RWPE2 (cell line): ENCODE measurements at regions not wholly inside any gene's neighbourhood (a gene's known extent, or its start where the extent isn't known, plus 50 kb on each side); places are given as distances from the start of the nearest gene placed in this dataset.

Source experiments
- ATAC-seq: fragments of 200-7000 bp; cut with Tn5 transposase; 3 replicates; pipeline ENCODE4 v1.9.1; 2021; ENCODE audit warnings: low read depth
- DNase-seq: peaks from one replicate; pipeline ENCODE4 v3.0.0-alpha.2; 2020; ENCODE audit warnings: low spot score
- H3K27ac ChIP-seq: fragments of 450-650 bp; 2 replicates; pipeline ENCODE4 v1.5.1; 2017; ENCODE audit warnings: mild to moderate bottlenecking; ENCODE audit not compliant: poor library complexity, severe bottlenecking
- H3K27me3 ChIP-seq: fragments of 250-450 bp; sonication (Bioruptor Pico); 2 replicates; pipeline ENCODE4 v1.5.1; 2021; ENCODE audit warnings: mild to moderate bottlenecking, moderate library complexity; ENCODE audit not compliant: insufficient read depth, poor library complexity, severe bottlenecking
- H3K36me3 ChIP-seq: fragments of 250-450 bp; sonication (Bioruptor Pico); 2 replicates; pipeline ENCODE4 v1.5.1; 2020; ENCODE audit warnings: low read depth, mild to moderate bottlenecking, moderate library complexity
- H3K4me1 ChIP-seq: fragments of 250-450 bp; sonication (Bioruptor Pico); 2 replicates; pipeline ENCODE4 v1.5.1; 2021; ENCODE audit warnings: mild to moderate bottlenecking, moderate library complexity; ENCODE audit not compliant: insufficient read depth, poor library complexity, severe bottlenecking
- H3K4me3 ChIP-seq: fragments of 250-450 bp; sonication (Bioruptor Pico); 2 replicates; pipeline ENCODE4 v1.5.1; 2021; ENCODE audit warnings: mild to moderate bottlenecking, moderate library complexity; ENCODE audit not compliant: severe bottlenecking
- H3K9me3 ChIP-seq: fragments of 250-450 bp; sonication (Bioruptor Pico); 2 replicates; pipeline ENCODE4 v1.5.1; 2021; ENCODE audit warnings: mild to moderate bottlenecking, moderate library complexity; ENCODE audit not compliant: severe bottlenecking
- TF ChIP-seq, protein P1 (sequence below): fragments of 450-650 bp; IDR thresholded peaks from one replicate; pipeline ENCODE4 v1.5.1; 2017; ENCODE audit warnings: mild to moderate bottlenecking, moderate library complexity; ENCODE audit not compliant: poor library complexity, severe bottlenecking

- ATAC-seq: no peak; the same call in 2 of the 3 replicates
- H3K9me3 ChIP-seq: no peaks in the 10 kb centered on the region
- no peak overlapping the region for H3K27ac ChIP-seq
- peaks cover 3% of the 10 kb centered on the region for H3K27me3 ChIP-seq
- TF ChIP-seq, protein P1, sequence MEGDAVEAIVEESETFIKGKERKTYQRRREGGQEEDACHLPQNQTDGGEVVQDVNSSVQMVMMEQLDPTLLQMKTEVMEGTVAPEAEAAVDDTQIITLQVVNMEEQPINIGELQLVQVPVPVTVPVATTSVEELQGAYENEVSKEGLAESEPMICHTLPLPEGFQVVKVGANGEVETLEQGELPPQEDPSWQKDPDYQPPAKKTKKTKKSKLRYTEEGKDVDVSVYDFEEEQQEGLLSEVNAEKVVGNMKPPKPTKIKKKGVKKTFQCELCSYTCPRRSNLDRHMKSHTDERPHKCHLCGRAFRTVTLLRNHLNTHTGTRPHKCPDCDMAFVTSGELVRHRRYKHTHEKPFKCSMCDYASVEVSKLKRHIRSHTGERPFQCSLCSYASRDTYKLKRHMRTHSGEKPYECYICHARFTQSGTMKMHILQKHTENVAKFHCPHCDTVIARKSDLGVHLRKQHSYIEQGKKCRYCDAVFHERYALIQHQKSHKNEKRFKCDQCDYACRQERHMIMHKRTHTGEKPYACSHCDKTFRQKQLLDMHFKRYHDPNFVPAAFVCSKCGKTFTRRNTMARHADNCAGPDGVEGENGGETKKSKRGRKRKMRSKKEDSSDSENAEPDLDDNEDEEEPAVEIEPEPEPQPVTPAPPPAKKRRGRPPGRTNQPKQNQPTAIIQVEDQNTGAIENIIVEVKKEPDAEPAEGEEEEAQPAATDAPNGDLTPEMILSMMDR: no peak
- no peak overlapping the region for H3K4me3 ChIP-seq
- H3K36me3 ChIP-seq: no peaks in the 10 kb centered on the region
- DNase-seq: no peak
- H3K4me1 ChIP-seq: no peaks in the 10 kb centered on the region
These were observed 159.0 kb downstream of the BARHL2 start for GRCh38 chr1:90558126-90558525.

- Histone ChIP-seq H3K4me1 (no peaks in the 10 kb centered on the region), H3K27me3 (peaks cover 3% of the 10 kb centered on the region), H3K9me3 (no peaks in the 10 kb centered on the region), H3K4me3 (no peak overlapping the region), H3K36me3 (no peaks in the 10 kb centered on the region), H3K27ac (no peak overlapping the region)
- no peak for DNase-seq
- ATAC-seq: no peak
- TF ChIP-seq, protein P1: no peak
These were observed 159.4 kb downstream of the BARHL2 start for GRCh38 chr1:90557706-90558105.

GRCh38 chr1:90550626-90551406 lies 166.3 kb downstream of the BARHL2 start:
- Histone ChIP-seq H3K27ac (no peak overlapping the region), H3K4me1 (no peaks in the 10 kb centered on the region), H3K4me3 (no peak overlapping the region), H3K27me3 (peaks cover 9% of the 10 kb centered on the region), H3K9me3 (no peaks in the 10 kb centered on the region), H3K36me3 (no peaks in the 10 kb centered on the region)
- TF ChIP-seq, protein P1: no peak
- DNase-seq (no peak), ATAC-seq (no peak)

- Histone ChIP-seq H3K36me3 (no peaks in the 10 kb centered on the region), H3K27me3 (peaks cover 15% of the 10 kb centered on the region), H3K4me1 (no peaks in the 10 kb centered on the region), H3K9me3 (no peaks in the 10 kb centered on the region), H3K4me3 (no peak overlapping the region), H3K27ac (no peak overlapping the region)
- TF ChIP-seq, protein P1: no peak
- ATAC-seq (no peak), DNase-seq (no peak)
These were observed 172.7 kb downstream of the BARHL2 start for GRCh38 chr1:90544356-90544755.
